ENCODE measurements at regions not wholly inside any gene's neighbourhood (a gene's known extent, or its start where the extent isn't known, plus 50 kb on each side); places are given as distances from the start of the nearest gene placed in this dataset.

DNA sequence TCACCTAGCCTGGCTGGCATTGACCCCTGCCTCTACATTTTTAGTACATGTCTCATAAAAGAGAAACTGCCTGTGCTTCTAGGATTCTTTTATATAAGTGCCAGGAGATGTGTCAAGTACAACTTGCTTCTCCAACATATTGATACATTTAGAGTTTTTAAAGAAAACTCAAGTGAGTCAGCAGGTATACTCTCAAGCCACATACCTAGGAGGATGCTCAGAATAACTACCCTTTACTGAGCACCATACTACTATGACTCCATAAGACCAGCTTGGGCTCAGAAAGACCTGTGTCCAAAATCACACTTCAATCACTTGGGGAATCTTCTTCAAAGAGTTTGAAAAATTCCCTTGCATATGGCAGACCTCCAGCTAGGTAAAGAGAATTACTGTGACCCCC, 389.8 kb upstream of the SLC24A2 start (continued):
- TF ChIP-seq NANOG (IDR thresholded peaks at IDR 0.05; ENCODE audit: insufficient read depth, low read depth, low read length, poor library complexity, severe bottlenecking) (no peak), HDAC6 (IDR thresholded peaks at IDR 0.05; ENCODE audit: low read depth, low read length) (no peak)

Data from H1 (cell line).